Lower lobe of right lung (tissue), 2 donors: ENCODE measurements at regions not wholly inside any gene's neighbourhood (a gene's known extent, or its start where the extent isn't known, plus 50 kb on each side); places are given as distances from the start of the nearest gene placed in this dataset.
"Not testable (repeated sequence)": the region's sequence is repeated elsewhere in the genome, so short reads cannot be mapped to it uniquely, and the experiment has no call there.

Experiments used
- ATAC-seq, 2 donors: fragments of 200-7000 bp; cut with Tn5 transposase; one replicate each; pipeline ENCODE4 v1.9.1; 2020 to 2022; ENCODE audit warnings: mild to moderate bottlenecking in 2 of 2, moderate library complexity in 2 of 2
- DNase-seq: peaks from one replicate; pipeline ENCODE4 v3.0.0-alpha.2; 2020
- H3K27ac ChIP-seq: fragments of 200-600 bp; one replicate; pipeline ENCODE4 v1.8.0; 2022
- H3K27me3 ChIP-seq: fragments of 200-600 bp; one replicate; pipeline ENCODE4 v1.8.0; 2022; ENCODE audit warnings: low read depth
- H3K36me3 ChIP-seq: fragments of 200-600 bp; one replicate; pipeline ENCODE4 v1.8.0; 2022; ENCODE audit warnings: mild to moderate bottlenecking
- H3K4me1 ChIP-seq: fragments of 200-600 bp; one replicate; pipeline ENCODE4 v1.8.0; 2022
- H3K4me3 ChIP-seq: fragments of 200-600 bp; one replicate; pipeline ENCODE4 v1.8.0; 2022; ENCODE audit warnings: mild to moderate bottlenecking
- H3K9me3 ChIP-seq: fragments of 200-600 bp; one replicate; pipeline ENCODE4 v1.8.0; 2022
- CTCF ChIP-seq: fragments of 200-600 bp; IDR thresholded peaks from one replicate; pipeline ENCODE4 v1.8.0; 2022; ENCODE audit warnings: antibody characterized with exemption, mild to moderate bottlenecking
- intact Hi-C: fragments of 100-400 bp; cut with DNase I; formaldehyde crosslinking; loops from one replicate; pipeline ENCODE4 v1.11.0; 2022
- donor health status: DM: no; HTN: yes; CAD: no; lungs with severe emphysema.

- no peaks in the 10 kb centered on the region for H3K4me1 ChIP-seq
- H3K27me3 ChIP-seq = no peaks in the 10 kb centered on the region
- H3K36me3 ChIP-seq = no peaks in the 10 kb centered on the region
- H3K27ac ChIP-seq = no peak overlapping the region
- intact Hi-C loops = no loop called here
- no peak for ATAC-seq
- DNase-seq = no peak
- no peak for TF ChIP-seq CTCF
- no peaks in the 10 kb centered on the region for H3K9me3 ChIP-seq
- no peak overlapping the region for H3K4me3 ChIP-seq
These were observed 68.9 kb downstream of the CYP26B1 start for GRCh38 chr2:72078773-72079172.

DNA sequence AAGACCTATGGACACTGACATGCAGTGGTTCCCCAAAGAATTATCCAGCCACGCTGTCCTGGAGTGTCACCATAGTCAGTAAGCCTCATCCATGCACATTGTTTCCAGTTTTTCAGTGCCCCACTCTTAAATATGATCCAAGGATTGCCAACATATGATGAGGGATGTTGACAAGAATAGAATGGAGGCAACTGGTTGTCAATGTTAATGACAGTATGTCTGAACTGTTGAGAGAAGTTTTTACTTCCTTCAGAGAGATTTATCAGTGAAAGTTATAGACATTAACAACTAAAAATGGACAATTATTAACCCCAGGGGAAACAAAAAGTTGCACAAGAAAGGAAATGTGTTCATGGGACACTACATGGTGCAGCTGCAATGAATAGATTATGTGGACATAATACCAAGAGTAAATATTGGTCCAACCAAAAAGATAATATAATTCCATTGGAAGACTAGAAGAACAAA lies 69.9 kb downstream of the CYP26B1 start:
- Histone ChIP-seq H3K27ac (no peak overlapping the region), H3K27me3 (no peaks in the 10 kb centered on the region), H3K4me1 (no peaks in the 10 kb centered on the region), H3K4me3 (no peak overlapping the region), H3K36me3 (no peaks in the 10 kb centered on the region), H3K9me3 (peaks cover 3% of the 10 kb centered on the region)
- no peak for TF ChIP-seq CTCF
- intact Hi-C loops = no loop called here
- no peak for DNase-seq
- ATAC-seq = no peak

DNA sequence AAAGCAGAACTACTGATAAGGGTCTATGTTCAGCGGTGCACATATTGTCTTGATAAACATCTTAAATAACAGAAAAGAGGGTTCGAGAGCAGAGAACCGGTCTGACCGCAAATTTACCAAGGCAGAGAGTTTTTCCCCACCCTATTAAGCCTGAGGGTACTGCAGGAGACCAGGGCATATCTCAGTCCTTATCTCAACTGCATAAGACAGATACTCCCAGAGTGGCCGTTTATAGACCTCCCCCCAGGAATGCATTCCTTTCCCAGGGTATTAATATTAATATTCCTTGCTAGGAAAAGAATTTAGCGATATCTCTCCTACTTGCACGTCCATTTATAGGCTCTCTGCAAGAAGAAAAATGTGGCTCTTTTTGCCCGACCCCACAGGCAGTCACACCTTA lies 74.3 kb downstream of the CYP26B1 start:
- H3K27ac ChIP-seq, DNase-seq, ATAC-seq, intact Hi-C loops, H3K4me1 ChIP-seq, H3K9me3 ChIP-seq, H3K27me3 ChIP-seq, H3K4me3 ChIP-seq, H3K36me3 ChIP-seq: not testable (repeated sequence)

GRCh38 chr2:72064197-72064596 lies 83.5 kb downstream of the CYP26B1 start:
- H3K27me3 ChIP-seq, H3K36me3 ChIP-seq, H3K27ac ChIP-seq, H3K4me3 ChIP-seq, H3K4me1 ChIP-seq, intact Hi-C loops, ATAC-seq, H3K9me3 ChIP-seq, DNase-seq: not testable (repeated sequence)

DNA sequence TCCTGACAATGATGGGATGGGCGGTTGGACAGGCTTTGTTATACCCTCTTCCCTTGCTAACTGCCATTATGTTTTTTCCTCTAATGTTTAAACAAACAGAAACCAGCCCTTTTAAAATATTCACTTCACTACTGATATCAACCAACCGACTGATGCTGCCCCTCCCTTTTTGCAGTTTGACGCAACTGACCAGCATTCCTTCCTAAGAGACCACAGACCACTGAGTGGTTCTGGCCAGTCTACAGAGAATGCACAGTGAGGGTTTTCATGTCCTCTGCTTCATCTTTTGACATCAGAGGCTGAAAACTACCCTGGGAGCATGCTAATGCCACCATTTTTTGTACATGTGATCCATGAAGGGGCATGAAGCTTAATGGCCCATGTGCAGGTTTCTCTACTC lies 85.3 kb downstream of the CYP26B1 start:
- intact Hi-C loops = no loop called here
- no peaks in the 10 kb centered on the region for H3K36me3 ChIP-seq
- no peak overlapping the region for H3K4me3 ChIP-seq
- ATAC-seq = no peak
- DNase-seq = no peak
- no peaks in the 10 kb centered on the region for H3K9me3 ChIP-seq
- H3K27ac ChIP-seq = no peak overlapping the region
- no peaks in the 10 kb centered on the region for H3K4me1 ChIP-seq
- TF ChIP-seq CTCF = no peak
- no peaks in the 10 kb centered on the region for H3K27me3 ChIP-seq

- ATAC-seq (no peak), DNase-seq (no peak)
- Histone ChIP-seq H3K9me3 (no peaks in the 10 kb centered on the region), H3K27me3 (no peaks in the 10 kb centered on the region), H3K4me1 (peaks cover 4% of the 10 kb centered on the region), H3K36me3 (no peaks in the 10 kb centered on the region), H3K4me3 (no peak overlapping the region), H3K27ac (no peak overlapping the region)
- no peak for TF ChIP-seq CTCF
- intact Hi-C loops = no loop called here
These were observed 90.4 kb downstream of the CYP26B1 start for GRCh38 chr2:72057308-72057707.

DNA sequence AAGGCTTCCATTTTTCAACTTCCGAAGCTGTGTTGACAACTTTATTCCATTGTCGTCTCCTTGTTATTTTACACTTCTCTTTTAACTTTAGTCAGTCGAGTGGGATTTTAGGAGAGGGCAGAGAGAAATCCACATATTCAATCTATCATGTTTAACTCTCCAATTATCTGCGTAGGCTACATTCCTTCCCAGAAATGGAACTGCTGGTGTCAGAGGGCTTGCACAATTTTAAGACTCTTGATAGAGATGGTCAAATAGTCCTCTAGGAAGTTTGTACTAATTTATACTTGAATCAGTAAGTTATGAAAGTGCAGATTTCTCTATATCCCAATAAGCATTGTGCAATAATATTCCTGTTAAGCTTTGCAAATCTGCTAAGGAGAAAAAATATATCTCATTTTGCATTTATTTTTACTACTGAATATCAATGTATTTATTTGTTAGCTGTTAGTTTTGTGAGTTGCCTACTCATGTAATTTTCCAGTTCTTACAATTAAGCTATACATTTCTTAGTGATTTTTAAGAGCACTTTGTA lies 95.6 kb downstream of the CYP26B1 start:
- H3K9me3 ChIP-seq = peaks cover 4% of the 10 kb centered on the region
- TF ChIP-seq CTCF = no peak
- H3K4me1 ChIP-seq = peaks cover 6% of the 10 kb centered on the region
- H3K27ac ChIP-seq = no peak overlapping the region
- no peaks in the 10 kb centered on the region for H3K27me3 ChIP-seq
- H3K4me3 ChIP-seq = no peak overlapping the region
- ATAC-seq (peak in 1 of 2 donors; percentile 33), DNase-seq (no peak)
- intact Hi-C loops = no loop called here
- H3K36me3 ChIP-seq = no peaks in the 10 kb centered on the region
